GM12865 (cell line): ENCODE measurements at regions not wholly inside any gene's neighbourhood (a gene's known extent, or its start where the extent isn't known, plus 50 kb on each side); places are given as distances from the start of the nearest gene placed in this dataset.

Experiments
- DNase-seq: peaks from one replicate; pipeline ENCODE4 v3.0.0; 2010; ENCODE audit warnings: low read depth
- H3K4me3 ChIP-seq: 2 replicates; pipeline ENCODE4 v1.5.1; 2011; ENCODE audit warnings: mild to moderate bottlenecking, low read depth, low read length, control low read depth
- TF ChIP-seq, protein P1 (sequence below): IDR thresholded peaks from 2 replicates; pipeline ENCODE4 v1.5.1; 2011; ENCODE audit warnings: low read length, control low read depth, low read depth, inconsistent platforms; ENCODE audit not compliant: insufficient read depth; ENCODE audit errors: missing control alignments

- no peak overlapping the region for H3K4me3 ChIP-seq
- TF ChIP-seq, protein P1, sequence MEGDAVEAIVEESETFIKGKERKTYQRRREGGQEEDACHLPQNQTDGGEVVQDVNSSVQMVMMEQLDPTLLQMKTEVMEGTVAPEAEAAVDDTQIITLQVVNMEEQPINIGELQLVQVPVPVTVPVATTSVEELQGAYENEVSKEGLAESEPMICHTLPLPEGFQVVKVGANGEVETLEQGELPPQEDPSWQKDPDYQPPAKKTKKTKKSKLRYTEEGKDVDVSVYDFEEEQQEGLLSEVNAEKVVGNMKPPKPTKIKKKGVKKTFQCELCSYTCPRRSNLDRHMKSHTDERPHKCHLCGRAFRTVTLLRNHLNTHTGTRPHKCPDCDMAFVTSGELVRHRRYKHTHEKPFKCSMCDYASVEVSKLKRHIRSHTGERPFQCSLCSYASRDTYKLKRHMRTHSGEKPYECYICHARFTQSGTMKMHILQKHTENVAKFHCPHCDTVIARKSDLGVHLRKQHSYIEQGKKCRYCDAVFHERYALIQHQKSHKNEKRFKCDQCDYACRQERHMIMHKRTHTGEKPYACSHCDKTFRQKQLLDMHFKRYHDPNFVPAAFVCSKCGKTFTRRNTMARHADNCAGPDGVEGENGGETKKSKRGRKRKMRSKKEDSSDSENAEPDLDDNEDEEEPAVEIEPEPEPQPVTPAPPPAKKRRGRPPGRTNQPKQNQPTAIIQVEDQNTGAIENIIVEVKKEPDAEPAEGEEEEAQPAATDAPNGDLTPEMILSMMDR = no peak
- DNase-seq = no peak
These were observed 1237.0 kb upstream of the USP15 start for GRCh38 chr12:61023231-61023630.

DNA sequence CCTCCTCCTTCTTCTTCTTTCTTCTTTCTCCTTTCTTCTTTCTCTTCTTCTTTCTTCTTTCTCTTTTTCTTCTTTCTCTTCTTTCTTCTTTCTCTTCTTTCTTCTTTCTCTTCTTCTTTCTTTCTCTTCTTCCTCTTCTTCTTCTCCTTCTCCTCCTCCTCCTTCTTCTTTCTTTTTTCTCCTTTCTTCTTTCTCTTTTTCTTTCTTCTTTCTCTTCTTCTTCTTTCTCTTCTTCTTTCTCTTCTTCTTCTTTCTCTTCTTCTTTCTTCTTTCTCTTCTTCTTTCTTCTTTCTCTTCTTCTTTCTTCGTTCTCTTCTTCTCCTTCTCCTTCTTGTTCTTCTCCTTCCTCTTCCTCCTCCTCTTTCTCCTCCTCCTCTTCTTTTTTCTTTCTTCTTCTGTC, 1230.7 kb upstream of the USP15 start:
- DNase-seq = no peak
- TF ChIP-seq, protein P1 = no peak
- no peak overlapping the region for H3K4me3 ChIP-seq

- no peak for DNase-seq
- no peak overlapping the region for H3K4me3 ChIP-seq
- TF ChIP-seq, protein P1 = no peak
These were observed 1222.4 kb upstream of the USP15 start for GRCh38 chr12:61037792-61038191.

- TF ChIP-seq, protein P1 = no peak
- no peak overlapping the region for H3K4me3 ChIP-seq
- DNase-seq = no peak
These were observed 1216.4 kb upstream of the USP15 start for GRCh38 chr12:61043838-61044237.

DNA sequence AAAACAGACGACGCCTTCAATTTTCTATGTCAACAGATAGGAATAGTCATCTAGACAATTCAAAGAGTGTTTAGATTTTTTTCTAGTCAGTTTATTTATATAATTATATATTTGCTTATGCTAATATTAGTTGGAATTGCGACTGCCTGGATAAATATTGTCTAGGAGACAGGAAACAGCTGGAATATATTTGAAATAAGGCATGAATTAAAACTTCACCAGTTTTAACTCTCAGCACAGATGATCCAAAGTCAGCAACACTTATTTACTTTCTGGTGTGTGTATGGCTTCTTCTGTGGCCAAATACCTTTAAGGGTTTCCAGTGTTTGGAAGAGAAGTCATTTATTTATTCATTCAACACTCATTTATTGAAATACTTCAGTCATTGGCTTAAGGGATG, 1215.4 kb upstream of the USP15 start:
- no peak overlapping the region for H3K4me3 ChIP-seq
- TF ChIP-seq, protein P1 = no peak
- DNase-seq = no peak

DNA sequence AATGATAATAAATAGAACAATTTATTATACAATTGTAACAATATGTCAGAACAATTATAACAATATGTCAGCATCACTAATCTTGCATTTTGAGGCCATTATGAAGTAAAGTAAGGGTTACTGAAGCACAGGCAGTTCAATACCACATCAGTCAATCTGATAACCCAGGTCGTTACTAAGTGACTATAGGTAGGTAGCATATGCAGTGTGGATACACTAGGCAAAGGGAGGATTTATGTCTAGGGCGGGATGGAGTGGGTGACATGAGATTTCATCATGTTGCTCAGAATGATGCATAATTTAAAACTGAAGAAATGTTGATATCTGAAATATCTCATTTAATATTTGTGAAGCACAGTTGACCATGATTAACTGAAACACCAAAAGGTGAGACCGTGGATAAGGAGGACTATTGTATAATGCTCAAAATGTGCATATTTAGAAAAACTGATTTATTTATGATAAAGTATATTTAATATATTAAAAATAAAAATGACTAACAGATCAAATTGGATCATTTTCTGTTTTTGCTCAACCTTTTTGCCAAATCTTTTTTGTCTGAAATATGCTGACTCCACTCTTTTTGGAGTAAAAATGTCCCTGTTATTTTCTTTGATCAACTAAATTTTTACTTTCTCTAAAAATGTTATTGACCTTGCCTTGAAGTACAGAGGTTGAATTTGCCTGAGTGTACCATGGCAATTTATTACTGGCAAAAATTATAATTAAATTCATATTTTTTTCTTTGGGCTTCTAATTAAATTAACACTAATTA, 1189.4 kb upstream of the USP15 start:
- TF ChIP-seq, protein P1 = no peak
- H3K4me3 ChIP-seq = no peak overlapping the region
- DNase-seq = no peak

DNA sequence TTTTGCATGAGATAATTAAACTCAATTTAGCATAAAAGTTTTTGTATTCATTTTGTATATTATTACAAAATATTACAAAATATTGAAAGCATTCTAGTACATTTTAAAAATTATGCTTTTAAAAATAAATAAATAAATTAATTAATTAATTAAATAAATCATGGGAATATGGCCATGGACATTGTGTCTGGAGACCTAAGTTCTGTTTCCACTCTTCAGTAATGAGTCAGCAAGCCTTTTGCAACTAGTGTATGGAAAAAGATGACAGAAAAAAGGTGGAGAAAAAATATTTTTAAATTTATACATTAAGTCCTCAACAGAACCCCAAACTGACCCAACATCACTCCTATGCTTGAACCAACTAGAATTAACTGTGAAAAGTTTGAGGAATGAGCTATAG, 1187.5 kb upstream of the USP15 start:
- no peak overlapping the region for H3K4me3 ChIP-seq
- TF ChIP-seq, protein P1 = no peak
- no peak for DNase-seq
